ENCODE measurements at regions not wholly inside any gene's neighbourhood (a gene's known extent, or its start where the extent isn't known, plus 50 kb on each side); places are given as distances from the start of the nearest gene placed in this dataset.

DNA sequence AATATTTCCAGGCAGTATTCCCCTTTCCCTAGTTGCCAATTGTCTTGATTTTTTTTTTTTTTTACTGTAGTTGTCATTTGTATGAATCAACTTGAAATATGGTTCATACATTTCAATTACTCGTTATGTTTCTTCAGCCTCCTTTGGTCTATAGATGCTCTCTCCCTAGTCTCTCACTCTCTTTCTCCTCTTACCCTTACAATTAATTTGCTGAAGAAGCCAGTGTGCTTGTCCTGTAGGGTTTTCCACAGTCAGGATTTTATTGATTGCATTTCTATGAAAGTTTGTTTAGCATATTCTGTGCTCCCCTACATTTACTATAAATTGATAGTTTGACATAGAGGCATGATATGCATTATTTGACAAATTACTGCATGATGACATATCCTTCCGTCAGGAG lies 112.0 kb upstream of the PRKCQ start:
- TF ChIP-seq, protein P1, sequence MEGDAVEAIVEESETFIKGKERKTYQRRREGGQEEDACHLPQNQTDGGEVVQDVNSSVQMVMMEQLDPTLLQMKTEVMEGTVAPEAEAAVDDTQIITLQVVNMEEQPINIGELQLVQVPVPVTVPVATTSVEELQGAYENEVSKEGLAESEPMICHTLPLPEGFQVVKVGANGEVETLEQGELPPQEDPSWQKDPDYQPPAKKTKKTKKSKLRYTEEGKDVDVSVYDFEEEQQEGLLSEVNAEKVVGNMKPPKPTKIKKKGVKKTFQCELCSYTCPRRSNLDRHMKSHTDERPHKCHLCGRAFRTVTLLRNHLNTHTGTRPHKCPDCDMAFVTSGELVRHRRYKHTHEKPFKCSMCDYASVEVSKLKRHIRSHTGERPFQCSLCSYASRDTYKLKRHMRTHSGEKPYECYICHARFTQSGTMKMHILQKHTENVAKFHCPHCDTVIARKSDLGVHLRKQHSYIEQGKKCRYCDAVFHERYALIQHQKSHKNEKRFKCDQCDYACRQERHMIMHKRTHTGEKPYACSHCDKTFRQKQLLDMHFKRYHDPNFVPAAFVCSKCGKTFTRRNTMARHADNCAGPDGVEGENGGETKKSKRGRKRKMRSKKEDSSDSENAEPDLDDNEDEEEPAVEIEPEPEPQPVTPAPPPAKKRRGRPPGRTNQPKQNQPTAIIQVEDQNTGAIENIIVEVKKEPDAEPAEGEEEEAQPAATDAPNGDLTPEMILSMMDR (conservative IDR thresholded peaks at IDR 0.05; ENCODE audit: low read length), result no peak
- no peak for TF ChIP-seq EZH2phosphoT487 (IDR thresholded peaks at IDR 0.05; ENCODE audit: borderline replicate concordance)
- H3K9me2 ChIP-seq (replicated peaks; ENCODE audit: low read depth, low read length), result no peaks in the 10 kb centered on the region
- no peaks in the 10 kb centered on the region for H3F3A ChIP-seq (ENCODE audit: low read depth)
- no peaks in the 10 kb centered on the region for H3K27me3 ChIP-seq (ENCODE audit: insufficient read depth, low read length, poor library complexity, severe bottlenecking)
- H3K4me3 ChIP-seq (ENCODE audit: low read length, poor library complexity, severe bottlenecking), result no peak overlapping the region
- H2AFZ ChIP-seq (ENCODE audit: low read length), result no peak overlapping the region
- no peaks in the 10 kb centered on the region for H3K36me3 ChIP-seq (ENCODE audit: insufficient read depth, low read length)
- H4K20me1 ChIP-seq (ENCODE audit: insufficient read depth, low read length, poor library complexity, severe bottlenecking), result no peaks in the 10 kb centered on the region
- no peaks in the 10 kb centered on the region for H3K4me1 ChIP-seq (ENCODE audit: insufficient read depth, low read length, poor library complexity, severe bottlenecking)
- no peak overlapping the region for H3K4me2 ChIP-seq (ENCODE audit: low read depth, low read length, poor library complexity, severe bottlenecking)
- H3K79me2 ChIP-seq (ENCODE audit: insufficient read depth, low read length), result no peaks in the 10 kb centered on the region
- H3K9ac ChIP-seq (ENCODE audit: low read depth, low read length, poor library complexity, severe bottlenecking), result no peak overlapping the region
- H3K9me3 ChIP-seq (ENCODE audit: insufficient read depth, low read depth, low read length), result no peaks in the 10 kb centered on the region

DNA sequence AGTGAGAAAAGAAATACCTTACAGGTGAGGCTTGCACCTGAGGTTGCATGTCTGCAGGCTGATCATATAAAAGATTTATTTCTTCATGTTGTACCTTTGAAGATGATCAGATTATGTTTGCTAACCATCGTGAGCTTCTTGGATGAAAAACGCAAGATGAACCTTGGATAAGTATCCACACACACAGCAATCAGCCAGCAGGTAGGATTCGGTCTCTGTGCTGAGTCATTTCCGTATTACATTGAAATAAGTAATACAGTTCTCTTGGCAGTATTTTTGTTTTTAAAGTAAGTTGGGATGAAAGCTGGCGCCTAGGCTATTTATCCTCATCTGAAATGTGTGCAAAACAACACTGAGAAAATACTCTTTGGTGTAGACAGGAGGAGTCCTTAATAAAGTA lies 109.0 kb upstream of the PRKCQ start:
- Histone ChIP-seq H3K4me1 (ENCODE audit: insufficient read depth, low read length, poor library complexity, severe bottlenecking) (no peaks in the 10 kb centered on the region), H3K4me2 (ENCODE audit: low read depth, low read length, poor library complexity, severe bottlenecking) (no peak overlapping the region), H3F3A (ENCODE audit: low read depth) (no peaks in the 10 kb centered on the region), H3K4me3 (ENCODE audit: low read length, poor library complexity, severe bottlenecking) (no peak overlapping the region), H3K9me2 (replicated peaks; ENCODE audit: low read depth, low read length) (no peaks in the 10 kb centered on the region), H2AFZ (ENCODE audit: low read length) (no peak overlapping the region), H3K36me3 (ENCODE audit: insufficient read depth, low read length) (no peaks in the 10 kb centered on the region), H4K20me1 (ENCODE audit: insufficient read depth, low read length, poor library complexity, severe bottlenecking) (no peaks in the 10 kb centered on the region), H3K27me3 (ENCODE audit: insufficient read depth, low read length, poor library complexity, severe bottlenecking) (no peaks in the 10 kb centered on the region), H3K9ac (ENCODE audit: low read depth, low read length, poor library complexity, severe bottlenecking) (no peak overlapping the region), H3K9me3 (ENCODE audit: insufficient read depth, low read depth, low read length) (no peaks in the 10 kb centered on the region), H3K79me2 (ENCODE audit: insufficient read depth, low read length) (no peaks in the 10 kb centered on the region)
- TF ChIP-seq EZH2phosphoT487 (IDR thresholded peaks at IDR 0.05; ENCODE audit: borderline replicate concordance), result no peak
- TF ChIP-seq, protein P1 (conservative IDR thresholded peaks at IDR 0.05; ENCODE audit: low read length), result no peak

DNA sequence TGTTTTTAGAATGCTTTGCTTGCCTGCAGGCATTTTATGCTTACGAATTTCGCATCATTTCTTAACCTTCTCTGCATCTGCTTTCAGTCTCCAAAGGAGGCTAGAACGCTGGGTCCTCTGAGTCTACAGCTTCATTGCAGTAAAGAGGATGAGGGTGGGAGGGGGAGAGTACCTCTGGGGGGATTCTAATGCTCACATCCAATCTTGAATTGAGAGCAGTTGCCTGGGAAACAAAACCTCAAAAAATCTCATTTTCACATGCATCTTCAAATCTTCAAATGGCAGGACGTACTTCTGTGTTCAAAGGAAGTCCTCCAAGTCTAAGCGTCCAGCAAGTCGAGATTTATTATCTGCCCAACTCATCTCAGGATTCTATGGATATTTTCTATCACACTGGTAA lies 100.7 kb upstream of the PRKCQ start:
- H3F3A ChIP-seq (ENCODE audit: low read depth), result no peaks in the 10 kb centered on the region
- H3K4me2 ChIP-seq (ENCODE audit: low read depth, low read length, poor library complexity, severe bottlenecking), result no peak overlapping the region
- peaks cover 17% of the 10 kb centered on the region for H3K4me1 ChIP-seq (ENCODE audit: insufficient read depth, low read length, poor library complexity, severe bottlenecking)
- no peak overlapping the region for H2AFZ ChIP-seq (ENCODE audit: low read length)
- H3K9me3 ChIP-seq (ENCODE audit: insufficient read depth, low read depth, low read length), result no peaks in the 10 kb centered on the region
- no peaks in the 10 kb centered on the region for H4K20me1 ChIP-seq (ENCODE audit: insufficient read depth, low read length, poor library complexity, severe bottlenecking)
- H3K9ac ChIP-seq (ENCODE audit: low read depth, low read length, poor library complexity, severe bottlenecking), result no peak overlapping the region
- no peak overlapping the region for H3K4me3 ChIP-seq (ENCODE audit: low read length, poor library complexity, severe bottlenecking)
- no peaks in the 10 kb centered on the region for H3K79me2 ChIP-seq (ENCODE audit: insufficient read depth, low read length)
- H3K27me3 ChIP-seq (ENCODE audit: insufficient read depth, low read length, poor library complexity, severe bottlenecking), result no peaks in the 10 kb centered on the region
- no peak for TF ChIP-seq EZH2phosphoT487 (IDR thresholded peaks at IDR 0.05; ENCODE audit: borderline replicate concordance)
- TF ChIP-seq, protein P1 (conservative IDR thresholded peaks at IDR 0.05; ENCODE audit: low read length), result no peak
- no peaks in the 10 kb centered on the region for H3K36me3 ChIP-seq (ENCODE audit: insufficient read depth, low read length)
- no peaks in the 10 kb centered on the region for H3K9me2 ChIP-seq (replicated peaks; ENCODE audit: low read depth, low read length)

All from Loucy (cell line).